ENCODE measurements at regions not wholly inside any gene's neighbourhood (a gene's known extent, or its start where the extent isn't known, plus 50 kb on each side); places are given as distances from the start of the nearest gene placed in this dataset.
"Not testable (repeated sequence)": the region's sequence is repeated elsewhere in the genome, so short reads cannot be mapped to it uniquely, and the experiment has no call there.

DNA sequence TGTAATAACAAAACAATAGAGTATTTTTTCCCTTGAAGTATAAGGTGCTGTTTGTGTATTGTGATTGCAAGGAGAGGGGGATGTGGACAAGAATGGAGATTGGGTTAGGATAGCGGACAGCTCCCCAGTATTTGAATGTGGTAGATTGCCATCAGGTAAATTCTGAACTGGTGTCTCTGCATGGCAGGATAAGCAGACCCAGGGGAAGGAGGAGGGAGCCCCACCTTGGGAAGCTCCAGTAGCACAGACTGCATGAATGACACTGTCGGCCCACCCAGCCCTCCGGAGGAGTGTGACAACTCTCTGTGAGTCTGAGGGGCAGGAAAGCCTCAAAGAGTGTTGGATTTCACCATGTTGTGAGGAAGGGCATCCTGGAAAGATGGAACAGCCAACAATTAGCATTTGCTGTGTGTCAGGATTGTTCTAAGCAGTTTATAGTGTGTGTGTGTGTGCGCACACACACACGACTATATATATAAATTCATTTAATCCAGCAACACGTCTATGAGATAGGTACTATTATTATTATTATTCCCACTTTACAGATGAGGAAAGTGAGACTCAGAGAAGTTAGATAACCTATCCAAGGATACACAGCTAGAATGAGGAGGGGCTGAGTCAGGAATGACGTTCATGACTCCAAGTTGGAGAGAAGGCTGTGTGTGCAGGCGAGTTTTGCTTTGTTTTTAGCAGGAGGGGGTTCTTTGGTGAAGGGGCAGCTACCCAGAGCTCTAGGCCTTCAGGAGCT, 63.4 kb upstream of the LCTL start:
- H3K4me1 ChIP-seq (ENCODE audit: control insufficient read depth, insufficient read depth, low read length): no peaks in the 10 kb centered on the region
- no peak overlapping the region for H3K4me3 ChIP-seq (ENCODE audit: low read length)
- H3K27me3 ChIP-seq (ENCODE audit: control insufficient read depth, insufficient read depth, low read length): no peaks in the 10 kb centered on the region
- H3K36me3 ChIP-seq (ENCODE audit: control insufficient read depth, insufficient read depth, low read length): no peaks in the 10 kb centered on the region
- H3K9ac ChIP-seq (ENCODE audit: low read length): no peak overlapping the region
- H3K9me3 ChIP-seq (ENCODE audit: control insufficient read depth, low read length): no peaks in the 10 kb centered on the region

DNA sequence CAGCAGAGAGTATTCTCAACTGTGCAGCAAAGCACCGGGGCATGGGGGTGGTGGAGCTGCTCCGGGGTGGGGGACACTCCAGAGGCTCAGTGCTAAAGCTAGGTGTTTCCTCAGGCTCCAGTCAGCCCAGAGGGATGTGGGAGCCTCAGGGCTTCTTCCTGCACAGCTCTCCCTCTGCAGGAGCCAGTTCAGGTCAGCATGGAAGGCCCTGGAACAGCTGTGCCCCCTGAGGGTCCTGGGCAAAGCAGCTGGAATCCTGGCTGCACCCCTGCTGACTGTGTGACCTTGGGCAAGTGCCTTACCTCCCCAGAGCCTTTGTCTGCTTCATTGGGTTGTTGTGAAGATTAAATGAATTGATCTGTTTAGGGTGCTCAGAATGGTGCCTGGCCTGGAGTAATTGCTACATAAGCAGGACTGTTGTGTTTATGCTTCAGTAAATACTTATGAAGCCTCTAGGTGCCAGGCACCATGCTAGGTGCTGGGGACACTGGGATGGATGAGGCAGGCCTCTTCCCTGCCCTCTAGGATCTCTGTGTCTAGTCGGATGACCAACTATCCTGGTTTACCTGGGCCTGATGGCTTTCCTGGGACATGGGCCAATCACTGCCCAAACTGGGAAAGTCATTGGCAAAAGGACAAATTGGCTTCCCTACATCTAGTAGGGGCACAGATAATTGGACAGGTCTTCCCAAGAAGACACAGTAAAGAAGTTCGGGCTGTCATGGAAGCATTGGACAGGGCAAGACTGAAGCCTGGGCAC, 64.2 kb upstream of the LCTL start:
- Histone ChIP-seq H3K9me3 (ENCODE audit: control insufficient read depth, low read length) (no peaks in the 10 kb centered on the region), H3K4me3 (ENCODE audit: low read length) (no peak overlapping the region), H3K4me1 (ENCODE audit: control insufficient read depth, insufficient read depth, low read length) (no peaks in the 10 kb centered on the region), H3K9ac (ENCODE audit: low read length) (no peak overlapping the region), H3K36me3 (ENCODE audit: control insufficient read depth, insufficient read depth, low read length) (no peaks in the 10 kb centered on the region), H3K27me3 (ENCODE audit: control insufficient read depth, insufficient read depth, low read length) (no peaks in the 10 kb centered on the region)

DNA sequence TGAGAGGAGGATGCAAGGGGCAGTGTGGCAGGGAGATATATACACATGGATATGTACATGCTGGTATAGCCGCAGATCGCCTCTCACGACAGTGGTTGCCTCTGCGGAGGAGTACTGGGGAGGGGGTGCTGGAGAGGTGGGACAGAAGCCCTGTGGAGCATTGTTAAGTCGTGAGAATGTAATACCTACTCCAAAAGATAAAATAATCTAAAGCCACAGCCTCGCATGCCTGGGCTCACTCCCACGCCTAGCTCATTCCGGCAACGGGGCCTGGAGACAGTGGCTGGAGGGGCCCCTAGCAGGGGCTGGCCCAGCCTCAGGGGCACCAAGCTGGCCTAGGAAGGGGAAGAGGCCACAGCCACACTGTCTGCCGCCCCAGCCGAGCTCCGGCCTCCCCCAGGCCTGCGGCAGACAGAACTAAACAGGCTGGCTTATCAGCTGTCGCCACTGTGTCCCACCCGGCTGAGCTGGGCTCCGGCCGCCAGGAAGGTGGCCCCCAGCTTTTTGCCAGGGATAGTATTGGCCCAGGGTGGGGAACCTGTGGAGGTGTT, 65.1 kb upstream of the LCTL start:
- no peaks in the 10 kb centered on the region for H3K36me3 ChIP-seq (ENCODE audit: control insufficient read depth, insufficient read depth, low read length)
- H3K4me1 ChIP-seq (ENCODE audit: control insufficient read depth, insufficient read depth, low read length): no peaks in the 10 kb centered on the region
- no peaks in the 10 kb centered on the region for H3K9me3 ChIP-seq (ENCODE audit: control insufficient read depth, low read length)
- no peak overlapping the region for H3K4me3 ChIP-seq (ENCODE audit: low read length)
- H3K9ac ChIP-seq (ENCODE audit: low read length): no peak overlapping the region
- H3K27me3 ChIP-seq (ENCODE audit: control insufficient read depth, insufficient read depth, low read length): no peaks in the 10 kb centered on the region

DNA sequence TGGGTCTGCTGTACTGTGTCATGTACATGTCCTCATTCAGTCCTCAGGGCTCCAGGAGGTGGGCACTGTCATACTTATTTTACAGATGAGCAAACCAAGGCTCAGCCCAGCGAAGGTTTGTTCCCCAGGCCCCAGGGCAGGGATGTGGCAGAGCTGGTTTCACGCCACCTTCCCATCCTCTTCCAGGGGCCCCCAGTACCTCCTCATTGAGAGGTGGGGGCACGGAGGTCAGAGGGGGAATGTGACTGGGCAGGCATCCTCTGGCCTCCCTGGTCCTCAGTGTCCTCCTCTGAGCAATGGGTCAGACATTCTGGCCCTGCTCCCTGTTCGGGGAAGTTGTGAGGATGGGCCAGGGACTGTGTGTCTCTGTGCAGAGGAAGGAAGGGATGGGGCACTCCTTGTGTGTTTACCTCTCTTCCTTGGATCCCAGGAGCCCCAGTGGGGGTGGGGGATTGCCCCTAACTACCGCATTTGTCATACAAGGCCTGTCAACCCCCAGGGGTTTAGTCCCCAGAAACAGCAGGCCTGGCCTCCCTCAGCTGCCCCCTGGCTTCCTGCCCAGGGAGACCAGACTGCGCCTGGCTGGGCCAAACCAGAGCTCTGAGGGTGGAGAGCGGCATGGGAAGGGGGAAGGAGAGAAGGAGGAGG, 65.9 kb upstream of the LCTL start:
- Histone ChIP-seq H3K9ac (ENCODE audit: low read length) (no peak overlapping the region), H3K36me3 (ENCODE audit: control insufficient read depth, insufficient read depth, low read length) (no peaks in the 10 kb centered on the region), H3K9me3 (ENCODE audit: control insufficient read depth, low read length) (no peaks in the 10 kb centered on the region), H3K4me3 (ENCODE audit: low read length) (no peak overlapping the region), H3K4me1 (ENCODE audit: control insufficient read depth, insufficient read depth, low read length) (no peaks in the 10 kb centered on the region), H3K27me3 (ENCODE audit: control insufficient read depth, insufficient read depth, low read length) (no peaks in the 10 kb centered on the region)

DNA sequence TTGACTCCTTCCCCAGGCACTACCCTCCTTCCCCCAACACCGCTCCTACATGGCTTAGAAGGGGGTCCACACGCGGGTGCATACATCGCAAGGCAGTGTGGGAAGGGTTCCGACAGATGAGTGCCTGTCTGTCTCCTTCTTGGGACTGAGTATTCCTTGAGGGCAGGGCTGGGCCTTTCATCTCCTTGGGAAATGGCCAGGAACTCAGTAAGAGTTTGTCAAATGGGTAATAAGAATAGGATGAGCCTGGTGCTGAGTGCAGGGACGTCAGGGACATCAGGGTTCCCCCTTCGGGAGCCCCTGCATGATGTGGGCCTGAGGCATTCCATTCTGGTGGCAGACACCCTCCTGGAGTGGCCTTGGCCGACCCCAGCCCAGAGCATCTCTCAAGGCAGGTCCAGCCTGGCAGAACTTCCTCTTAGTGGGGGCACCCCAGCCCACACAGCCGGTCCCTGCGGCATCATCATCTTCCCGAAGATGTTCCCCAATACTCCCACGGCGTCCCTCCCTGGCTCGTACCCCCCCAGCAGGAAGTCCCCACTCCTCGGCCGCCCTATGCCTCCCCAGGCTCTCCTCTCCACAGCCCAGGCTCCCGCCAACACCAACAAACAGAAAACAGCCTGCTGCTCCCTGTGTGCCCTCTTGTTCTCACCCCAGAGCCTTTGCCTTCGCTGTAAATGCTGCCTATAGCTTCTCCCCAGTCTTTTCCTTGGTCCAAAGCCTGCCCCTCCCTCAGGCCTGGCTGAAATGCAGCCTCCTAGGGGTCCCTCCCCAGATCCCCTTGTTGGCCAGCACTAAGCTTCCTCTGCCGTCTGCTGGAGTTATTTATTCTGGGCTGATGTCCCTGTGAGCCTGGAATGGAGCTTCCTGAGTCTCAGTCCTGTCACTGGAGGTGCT, 67.5 kb upstream of the LCTL start:
- Histone ChIP-seq H3K4me1 (ENCODE audit: control insufficient read depth, insufficient read depth, low read length) (no peaks in the 10 kb centered on the region), H3K4me3 (ENCODE audit: low read length) (no peak overlapping the region), H3K9me3 (ENCODE audit: control insufficient read depth, low read length) (no peaks in the 10 kb centered on the region), H3K27me3 (ENCODE audit: control insufficient read depth, insufficient read depth, low read length) (no peaks in the 10 kb centered on the region), H3K36me3 (ENCODE audit: control insufficient read depth, insufficient read depth, low read length) (no peaks in the 10 kb centered on the region), H3K9ac (ENCODE audit: low read length) (no peak overlapping the region)

DNA sequence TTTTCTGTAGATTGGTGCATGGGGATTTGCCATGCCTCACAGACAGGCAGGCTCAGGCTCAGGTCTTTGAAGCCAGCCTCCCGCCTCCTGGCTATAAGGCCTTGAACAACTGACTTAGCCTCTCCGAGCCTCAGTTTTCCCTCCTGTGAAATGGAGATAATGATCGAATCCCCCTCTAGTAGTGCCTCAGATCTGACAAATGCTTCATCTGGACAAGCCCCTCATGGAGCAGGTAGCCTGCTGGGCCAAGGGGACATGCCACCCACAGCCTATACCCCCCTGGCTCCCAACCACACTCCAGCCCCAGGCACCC, 68.1 kb upstream of the LCTL start:
- Histone ChIP-seq H3K9me3 (ENCODE audit: control insufficient read depth, low read length) (no peaks in the 10 kb centered on the region), H3K9ac (ENCODE audit: low read length) (no peak overlapping the region), H3K36me3 (ENCODE audit: control insufficient read depth, insufficient read depth, low read length) (no peaks in the 10 kb centered on the region), H3K4me3 (ENCODE audit: low read length) (no peak overlapping the region), H3K4me1 (ENCODE audit: control insufficient read depth, insufficient read depth, low read length) (no peaks in the 10 kb centered on the region), H3K27me3 (ENCODE audit: control insufficient read depth, insufficient read depth, low read length) (no peaks in the 10 kb centered on the region)

DNA sequence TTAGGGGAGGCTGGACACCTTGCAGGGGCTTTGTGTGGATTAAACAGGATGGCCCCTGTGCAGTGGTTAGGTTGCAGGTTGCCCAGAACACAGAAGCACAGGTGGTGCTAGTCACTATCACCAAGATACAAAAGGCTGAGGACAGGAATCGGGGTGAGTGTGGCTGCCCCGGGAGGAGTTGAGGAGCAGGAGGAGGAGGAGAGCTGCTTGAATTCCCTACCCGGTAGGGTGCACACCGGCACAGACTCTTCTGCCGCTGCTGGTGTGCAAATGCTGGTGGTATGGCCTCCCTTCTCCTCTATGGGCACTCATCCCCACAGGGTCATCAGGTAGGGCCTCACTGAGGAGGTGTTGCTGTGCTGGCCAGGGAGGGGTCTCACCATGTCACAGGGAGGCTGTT, 67.5 kb upstream of the SMAD6 start:
- Histone ChIP-seq H3K27me3 (ENCODE audit: control insufficient read depth, insufficient read depth, low read length) (no peaks in the 10 kb centered on the region), H3K4me3 (ENCODE audit: low read length) (no peak overlapping the region), H3K36me3 (ENCODE audit: control insufficient read depth, insufficient read depth, low read length) (no peaks in the 10 kb centered on the region), H3K9ac (ENCODE audit: low read length) (no peak overlapping the region), H3K4me1 (ENCODE audit: control insufficient read depth, insufficient read depth, low read length) (no peaks in the 10 kb centered on the region), H3K9me3 (ENCODE audit: control insufficient read depth, low read length) (no peaks in the 10 kb centered on the region)

DNA sequence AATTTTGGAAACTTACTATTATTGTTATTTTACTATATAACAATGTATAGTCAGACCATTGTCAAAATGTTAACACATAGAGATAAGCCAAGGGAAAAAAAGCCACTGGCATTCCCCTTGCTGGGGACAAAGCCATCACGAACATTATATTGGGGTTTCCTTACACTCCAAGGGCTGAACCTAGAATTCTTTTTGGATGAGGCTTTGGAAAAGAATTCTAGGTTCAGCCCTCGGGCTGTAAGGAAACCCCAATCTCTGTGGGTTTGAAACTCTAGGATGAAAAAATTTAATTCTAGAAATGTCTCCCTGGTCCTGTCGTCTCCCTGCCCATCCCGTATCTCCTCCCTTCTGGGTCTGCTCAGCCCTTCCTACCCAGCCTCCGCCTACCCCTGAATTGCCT, 67.0 kb upstream of the SMAD6 start:
- Histone ChIP-seq H3K9me3 (ENCODE audit: control insufficient read depth, low read length) (no peaks in the 10 kb centered on the region), H3K27me3 (ENCODE audit: control insufficient read depth, insufficient read depth, low read length) (no peaks in the 10 kb centered on the region), H3K9ac (ENCODE audit: low read length) (no peak overlapping the region), H3K4me1 (ENCODE audit: control insufficient read depth, insufficient read depth, low read length) (no peaks in the 10 kb centered on the region), H3K4me3 (ENCODE audit: low read length) (no peak overlapping the region), H3K36me3 (ENCODE audit: control insufficient read depth, insufficient read depth, low read length) (no peaks in the 10 kb centered on the region)

DNA sequence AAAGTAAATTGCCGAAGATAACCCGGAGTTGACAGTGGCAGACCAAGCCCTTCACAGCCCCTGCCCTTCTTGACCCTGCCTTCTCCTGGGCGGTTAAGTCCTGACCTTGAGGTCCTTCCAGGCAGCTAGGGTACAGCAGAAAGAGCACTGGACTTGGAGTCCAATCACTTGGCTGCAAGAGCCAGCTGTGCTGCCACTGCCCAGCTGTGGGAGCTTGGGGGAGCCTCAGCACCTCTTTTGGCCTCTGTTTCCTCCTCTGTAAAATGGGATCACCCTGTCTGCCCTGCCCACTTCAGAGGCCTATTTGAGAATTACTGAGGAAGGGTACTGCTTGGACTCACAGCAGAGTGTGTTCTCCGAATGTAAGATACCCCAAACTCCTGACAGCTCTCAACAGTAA, 66.2 kb upstream of the SMAD6 start:
- Histone ChIP-seq H3K9ac (ENCODE audit: low read length) (no peak overlapping the region), H3K4me3 (ENCODE audit: low read length) (no peak overlapping the region), H3K27me3 (ENCODE audit: control insufficient read depth, insufficient read depth, low read length) (no peaks in the 10 kb centered on the region), H3K9me3 (ENCODE audit: control insufficient read depth, low read length) (no peaks in the 10 kb centered on the region), H3K4me1 (ENCODE audit: control insufficient read depth, insufficient read depth, low read length) (no peaks in the 10 kb centered on the region), H3K36me3 (ENCODE audit: control insufficient read depth, insufficient read depth, low read length) (no peaks in the 10 kb centered on the region)

DNA sequence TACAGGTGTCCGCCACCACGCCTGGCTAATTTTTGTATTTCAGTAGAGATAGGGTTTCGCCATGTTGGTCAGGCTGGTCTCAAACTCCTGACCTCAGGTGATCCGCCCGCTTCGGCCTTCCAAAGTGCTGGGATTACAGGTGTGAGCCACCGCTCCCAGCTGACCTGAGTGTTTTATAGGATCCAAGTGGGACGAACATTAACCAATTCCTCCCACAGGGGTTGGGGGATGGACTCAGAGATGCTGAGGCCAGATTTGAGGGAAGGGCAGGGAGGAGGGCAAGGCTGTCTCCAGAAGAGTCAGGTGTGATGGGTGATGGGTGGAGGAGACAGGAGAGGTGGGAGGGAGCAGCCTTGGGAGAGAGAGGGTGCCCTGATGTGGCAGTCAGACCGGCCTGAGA, 65.0 kb upstream of the SMAD6 start:
- not testable (repeated sequence) for H3K4me1 ChIP-seq (ENCODE audit: control insufficient read depth, insufficient read depth, low read length); H3K27me3 ChIP-seq (ENCODE audit: control insufficient read depth, insufficient read depth, low read length); H3K36me3 ChIP-seq (ENCODE audit: control insufficient read depth, insufficient read depth, low read length); H3K9ac ChIP-seq (ENCODE audit: low read length); H3K9me3 ChIP-seq (ENCODE audit: control insufficient read depth, low read length); H3K4me3 ChIP-seq (ENCODE audit: low read length)

DNA sequence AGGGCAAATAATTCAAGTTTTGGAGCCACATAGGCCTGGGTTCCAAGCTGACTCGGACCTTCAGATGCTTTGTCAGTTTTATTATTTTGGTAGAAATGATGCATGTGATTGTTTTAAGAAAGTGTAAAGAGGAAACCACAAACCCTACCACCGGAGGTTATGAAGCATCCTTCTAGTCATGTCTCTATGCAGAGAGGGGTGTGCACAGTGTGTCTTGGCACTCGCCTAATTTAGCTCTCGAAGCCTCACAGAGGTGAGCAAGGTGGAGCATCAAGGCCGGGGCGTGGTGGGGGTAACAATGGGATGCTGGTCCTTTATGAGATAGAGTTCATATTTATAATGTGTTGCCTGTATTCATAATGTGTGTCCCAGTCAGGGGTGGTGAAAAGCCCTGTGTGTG, 63.7 kb upstream of the SMAD6 start:
- Histone ChIP-seq H3K9ac (ENCODE audit: low read length) (no peak overlapping the region), H3K9me3 (ENCODE audit: control insufficient read depth, low read length) (no peaks in the 10 kb centered on the region), H3K4me3 (ENCODE audit: low read length) (no peak overlapping the region), H3K36me3 (ENCODE audit: control insufficient read depth, insufficient read depth, low read length) (no peaks in the 10 kb centered on the region), H3K4me1 (ENCODE audit: control insufficient read depth, insufficient read depth, low read length) (no peaks in the 10 kb centered on the region), H3K27me3 (ENCODE audit: control insufficient read depth, insufficient read depth, low read length) (no peaks in the 10 kb centered on the region)
